ENCODE measurements at regions not wholly inside any gene's neighbourhood (a gene's known extent, or its start where the extent isn't known, plus 50 kb on each side); places are given as distances from the start of the nearest gene placed in this dataset.

GRCh38 chrX:9355739-9356138 is 109.1 kb upstream of the TBL1X start:
- H3K9me3 ChIP-seq, result no peaks in the 10 kb centered on the region
- intact Hi-C loops (cut with DNase I), result loop anchor here (10.0 kb wide), 1 partner anchor 349 kb away; no protein-coding TSS in a partner anchor
- no peak overlapping the region for H3K4me3 ChIP-seq
- no peaks in the 10 kb centered on the region for H3K36me3 ChIP-seq
- H3K27me3 ChIP-seq, result no peaks in the 10 kb centered on the region
- TF ChIP-seq, protein P1, sequence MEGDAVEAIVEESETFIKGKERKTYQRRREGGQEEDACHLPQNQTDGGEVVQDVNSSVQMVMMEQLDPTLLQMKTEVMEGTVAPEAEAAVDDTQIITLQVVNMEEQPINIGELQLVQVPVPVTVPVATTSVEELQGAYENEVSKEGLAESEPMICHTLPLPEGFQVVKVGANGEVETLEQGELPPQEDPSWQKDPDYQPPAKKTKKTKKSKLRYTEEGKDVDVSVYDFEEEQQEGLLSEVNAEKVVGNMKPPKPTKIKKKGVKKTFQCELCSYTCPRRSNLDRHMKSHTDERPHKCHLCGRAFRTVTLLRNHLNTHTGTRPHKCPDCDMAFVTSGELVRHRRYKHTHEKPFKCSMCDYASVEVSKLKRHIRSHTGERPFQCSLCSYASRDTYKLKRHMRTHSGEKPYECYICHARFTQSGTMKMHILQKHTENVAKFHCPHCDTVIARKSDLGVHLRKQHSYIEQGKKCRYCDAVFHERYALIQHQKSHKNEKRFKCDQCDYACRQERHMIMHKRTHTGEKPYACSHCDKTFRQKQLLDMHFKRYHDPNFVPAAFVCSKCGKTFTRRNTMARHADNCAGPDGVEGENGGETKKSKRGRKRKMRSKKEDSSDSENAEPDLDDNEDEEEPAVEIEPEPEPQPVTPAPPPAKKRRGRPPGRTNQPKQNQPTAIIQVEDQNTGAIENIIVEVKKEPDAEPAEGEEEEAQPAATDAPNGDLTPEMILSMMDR (IDR thresholded peaks at IDR 0.05), result no peak
- no peak for DNase-seq
- H3K9ac ChIP-seq (ENCODE audit: low read depth in 2 of 2, low read length in 2 of 2), result no peak overlapping the region
- no peak overlapping the region for H3K27ac ChIP-seq
- no peaks in the 10 kb centered on the region for H3K4me1 ChIP-seq

DNA sequence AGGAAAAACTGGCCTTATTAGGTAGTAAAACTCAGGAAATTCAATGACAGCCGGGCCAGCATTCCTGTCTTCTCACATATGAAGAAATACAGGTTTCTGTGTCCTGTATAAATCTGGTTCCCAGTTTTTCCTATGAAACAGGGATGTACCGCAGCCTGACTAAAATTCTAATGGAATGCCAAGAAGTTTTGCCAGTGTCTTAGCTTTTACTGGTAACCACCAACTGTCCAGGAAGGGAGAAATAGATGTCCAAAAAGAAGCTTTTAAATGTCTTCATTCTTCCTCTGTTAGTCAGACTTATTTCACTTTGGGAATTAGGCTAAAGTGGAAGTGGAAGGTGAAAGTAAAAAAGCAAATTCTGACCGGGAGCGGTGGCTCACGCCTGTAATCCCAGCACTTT is 108.0 kb upstream of the TBL1X start:
- no peak overlapping the region for H3K9ac ChIP-seq (ENCODE audit: low read depth in 2 of 2, low read length in 2 of 2)
- H3K27ac ChIP-seq, result no peak overlapping the region
- DNase-seq, result no peak
- no peak overlapping the region for H3K4me3 ChIP-seq
- TF ChIP-seq, protein P1 (IDR thresholded peaks at IDR 0.05), result no peak
- H3K27me3 ChIP-seq, result no peaks in the 10 kb centered on the region
- no peaks in the 10 kb centered on the region for H3K36me3 ChIP-seq
- intact Hi-C loops (cut with DNase I), result loop anchor here (10.0 kb wide), 1 partner anchor 348 kb away; no protein-coding TSS in a partner anchor
- H3K9me3 ChIP-seq, result no peaks in the 10 kb centered on the region
- H3K4me1 ChIP-seq, result no peaks in the 10 kb centered on the region

GRCh38 chrX:9357518-9358114 is 107.2 kb upstream of the TBL1X start:
- no peaks in the 10 kb centered on the region for H3K27me3 ChIP-seq
- no peak overlapping the region for H3K4me3 ChIP-seq
- H3K9ac ChIP-seq (ENCODE audit: low read depth in 2 of 2, low read length in 2 of 2), result no peak overlapping the region
- H3K4me1 ChIP-seq, result no peaks in the 10 kb centered on the region
- TF ChIP-seq, protein P1 (IDR thresholded peaks at IDR 0.05), result no peak
- H3K36me3 ChIP-seq, result no peaks in the 10 kb centered on the region
- H3K27ac ChIP-seq, result no peak overlapping the region
- no peaks in the 10 kb centered on the region for H3K9me3 ChIP-seq
- no peak for DNase-seq
- intact Hi-C loops (cut with DNase I), result loop anchor here (10.0 kb wide), 1 partner anchor 347 kb away; no protein-coding TSS in a partner anchor

DNA sequence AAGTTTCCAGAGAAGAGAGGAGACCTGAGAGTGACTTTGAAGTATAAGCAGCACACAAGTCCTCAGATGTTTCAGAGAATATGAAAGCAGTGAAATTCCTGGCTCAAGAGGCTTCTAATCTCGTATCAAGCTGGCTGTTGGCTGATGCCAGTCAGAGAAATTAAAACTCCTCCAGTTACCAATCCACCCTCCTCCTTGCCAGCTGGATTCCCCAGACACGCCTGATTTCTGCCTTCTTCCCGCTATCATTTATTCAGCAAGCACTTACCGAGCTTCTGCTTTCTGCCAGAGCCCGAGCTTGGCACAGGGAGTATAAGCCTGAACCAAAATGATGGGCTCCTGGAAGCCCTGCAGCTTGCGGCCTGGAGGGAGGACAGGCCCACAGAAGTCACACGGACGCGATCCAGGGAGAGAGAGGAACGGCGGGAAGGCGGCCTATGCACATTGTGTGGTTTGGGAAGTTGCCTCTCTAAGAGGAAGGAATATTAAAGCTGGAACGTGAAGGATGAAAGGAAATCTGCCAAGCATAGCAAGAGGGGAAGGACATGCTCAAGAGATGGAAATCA is 102.4 kb upstream of the TBL1X start:
- no peak overlapping the region for H3K27ac ChIP-seq
- DNase-seq, result no peak
- no peaks in the 10 kb centered on the region for H3K4me1 ChIP-seq
- TF ChIP-seq, protein P1 (IDR thresholded peaks at IDR 0.05), result no peak
- no peaks in the 10 kb centered on the region for H3K36me3 ChIP-seq
- H3K4me3 ChIP-seq, result no peak overlapping the region
- no peaks in the 10 kb centered on the region for H3K27me3 ChIP-seq
- no peak overlapping the region for H3K9ac ChIP-seq (ENCODE audit: low read depth in 2 of 2, low read length in 2 of 2)
- intact Hi-C loops (cut with DNase I), result no loop called here
- no peaks in the 10 kb centered on the region for H3K9me3 ChIP-seq

- H3K27ac ChIP-seq, result no peak overlapping the region
- no peaks in the 10 kb centered on the region for H3K27me3 ChIP-seq
- no peak for DNase-seq
- H3K9ac ChIP-seq (ENCODE audit: low read depth in 2 of 2, low read length in 2 of 2), result no peak overlapping the region
- H3K4me1 ChIP-seq, result no peaks in the 10 kb centered on the region
- TF ChIP-seq, protein P1 (IDR thresholded peaks at IDR 0.05), result no peak
- H3K9me3 ChIP-seq, result no peaks in the 10 kb centered on the region
- H3K36me3 ChIP-seq, result no peaks in the 10 kb centered on the region
- intact Hi-C loops (cut with DNase I), result no loop called here
- H3K4me3 ChIP-seq, result no peak overlapping the region
These were observed 97.4 kb upstream of the TBL1X start for GRCh38 chrX:9367421-9367820.
